AG08396 (cell line): ENCODE measurements at regions not wholly inside any gene's neighbourhood (a gene's known extent, or its start where the extent isn't known, plus 50 kb on each side); places are given as distances from the start of the nearest gene placed in this dataset.
"Not testable (repeated sequence)": the region's sequence is repeated elsewhere in the genome, so short reads cannot be mapped to it uniquely, and the experiment has no call there.

Experiments used
- DNase-seq: peaks from one replicate; pipeline ENCODE4 v3.0.0; 2012; ENCODE audit warnings: low spot score, mixed read lengths

DNA sequence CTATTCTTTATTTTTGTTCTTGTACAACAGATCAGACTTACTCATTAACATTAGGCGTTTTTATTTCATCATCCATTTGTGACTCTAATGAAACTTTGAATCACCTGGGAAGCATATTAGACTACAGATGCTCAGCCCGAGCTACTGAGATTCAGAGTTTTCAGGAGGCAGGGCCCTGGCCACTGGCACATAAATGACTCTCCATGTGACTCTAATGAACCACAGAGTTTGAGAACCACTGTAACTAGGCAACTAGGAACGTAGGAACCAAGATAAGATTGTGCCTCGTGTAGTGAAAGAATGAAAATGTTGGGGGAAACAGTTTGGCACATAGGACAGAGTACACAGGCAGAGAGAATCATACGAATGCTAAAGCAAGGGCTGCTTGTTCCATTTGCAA, 405.9 kb upstream of the BTBD3 start:
- DNase-seq: no peak

- DNase-seq: not testable (repeated sequence)
These were observed 404.4 kb upstream of the BTBD3 start for GRCh38 chr20:11513241-11513745.

GRCh38 chr20:11516448-11516847, 401.2 kb upstream of the BTBD3 start:
- DNase-seq: no peak

DNA sequence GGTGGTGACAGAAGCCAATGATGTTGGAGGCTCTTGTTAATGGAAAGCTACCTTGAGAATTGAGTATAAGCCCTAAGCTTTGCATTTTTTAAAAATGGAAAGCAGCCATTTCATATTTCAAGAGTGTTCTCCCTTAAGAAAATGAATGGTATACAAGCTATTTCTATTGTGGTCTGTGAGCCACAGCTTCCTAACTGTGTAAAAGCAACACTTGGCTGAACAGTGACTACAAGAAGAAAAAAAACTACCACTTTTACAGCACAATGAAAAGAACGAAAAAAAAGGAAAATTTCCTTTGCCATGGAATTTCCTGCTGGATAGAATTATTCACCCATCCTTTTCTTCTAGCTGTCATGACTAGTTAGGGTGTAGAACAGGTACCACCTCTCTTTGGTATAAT, 397.1 kb upstream of the BTBD3 start:
- DNase-seq: no peak

GRCh38 chr20:11521476-11522365, 396.0 kb upstream of the BTBD3 start:
- DNase-seq: no peak

GRCh38 chr20:11522366-11522741, 395.3 kb upstream of the BTBD3 start:
- DNase-seq: no peak

GRCh38 chr20:11529047-11529446, 388.6 kb upstream of the BTBD3 start:
- DNase-seq: no peak

DNA sequence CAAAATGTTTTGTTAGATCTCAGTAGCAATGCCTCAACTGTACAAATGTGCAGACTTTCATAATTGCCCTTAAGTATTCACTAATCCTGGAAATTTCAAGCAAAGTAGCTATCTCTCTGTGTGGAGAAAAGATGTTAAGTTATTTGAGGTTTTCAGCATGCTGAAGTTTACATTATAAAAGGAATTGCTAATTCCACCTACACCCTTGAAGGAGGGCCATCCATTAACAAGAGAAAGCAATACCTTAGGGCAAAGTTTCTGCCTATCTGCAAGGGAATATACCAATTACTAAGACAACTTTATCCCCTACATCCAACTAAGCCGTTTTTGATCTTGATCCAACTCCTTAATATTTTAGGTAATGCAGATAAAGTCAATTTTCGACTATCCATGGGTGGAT, 380.7 kb upstream of the BTBD3 start:
- DNase-seq: no peak

DNA sequence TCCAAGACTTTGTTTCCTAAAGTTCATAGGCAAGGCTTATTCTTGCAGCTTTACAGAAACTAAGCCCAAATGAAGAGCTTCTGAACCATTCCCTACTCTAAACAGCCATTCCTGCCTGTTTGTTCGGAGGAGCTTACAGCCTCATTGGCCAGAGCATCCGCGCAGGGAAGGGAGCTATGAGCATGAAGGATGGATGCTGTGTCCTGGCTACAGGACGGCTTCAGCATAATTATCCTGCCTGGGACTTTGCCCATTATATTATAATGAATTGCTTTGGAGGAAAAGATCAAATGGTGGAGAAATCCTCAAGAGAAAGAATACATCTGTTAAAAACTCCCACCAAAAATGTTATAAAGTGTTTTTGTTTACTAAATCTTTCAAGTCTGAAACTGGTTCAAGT, 378.2 kb upstream of the BTBD3 start:
- no peak for DNase-seq

- no peak for DNase-seq
These were observed 377.1 kb upstream of the BTBD3 start for GRCh38 chr20:11540558-11540957.

GRCh38 chr20:11542645-11543044, 375.0 kb upstream of the BTBD3 start:
- no peak for DNase-seq

DNA sequence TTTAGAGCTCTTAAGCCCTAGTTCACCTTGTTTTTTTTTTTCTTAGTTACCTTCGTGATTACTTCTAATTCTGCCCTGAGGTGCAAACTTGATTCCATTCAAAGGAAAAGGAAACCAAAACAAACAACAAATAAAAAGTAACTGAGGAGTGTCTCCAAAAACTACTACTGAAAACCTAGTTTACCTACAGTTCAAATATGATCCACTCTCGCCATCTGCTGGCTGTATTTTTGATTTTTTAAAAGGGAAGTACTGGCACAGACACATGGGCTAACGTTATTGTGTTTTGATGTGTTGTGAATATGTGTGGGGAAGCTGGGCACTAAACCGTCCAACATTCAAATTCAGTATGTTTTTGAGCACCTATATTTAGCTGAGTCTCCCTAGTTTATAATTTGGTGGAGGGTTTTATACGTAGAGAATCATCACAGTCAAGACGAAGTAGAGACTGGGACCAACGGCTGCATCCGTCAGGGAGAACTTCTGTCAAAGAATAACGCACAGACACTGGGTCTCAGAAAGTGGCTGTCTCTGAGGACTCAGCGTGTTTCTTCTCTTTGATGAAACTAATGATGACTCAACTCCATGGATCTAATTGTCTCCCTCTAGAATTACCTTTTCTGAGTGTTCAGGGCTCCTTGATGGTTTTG, 373.5 kb upstream of the BTBD3 start:
- DNase-seq: peak; percentile 46

DNA sequence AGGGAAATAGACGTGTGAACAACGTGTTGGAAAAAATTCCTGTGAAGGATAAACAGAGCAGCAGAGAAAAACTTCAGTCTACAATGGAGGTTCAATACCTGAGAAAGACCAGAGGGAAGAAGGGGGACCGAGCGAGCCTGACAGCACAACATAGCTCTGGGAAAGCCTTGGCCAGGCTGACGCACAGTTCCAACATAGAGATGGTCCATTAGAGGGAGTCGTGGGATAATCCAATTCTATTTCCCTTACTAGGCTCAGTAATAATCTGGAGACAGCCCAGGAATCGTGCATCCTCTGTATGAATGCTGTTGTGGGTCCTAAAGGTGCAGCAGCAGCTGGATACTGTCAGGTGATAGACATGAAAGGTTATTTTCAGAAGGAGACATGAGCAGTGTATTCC, 370.8 kb upstream of the BTBD3 start:
- DNase-seq: no peak

DNA sequence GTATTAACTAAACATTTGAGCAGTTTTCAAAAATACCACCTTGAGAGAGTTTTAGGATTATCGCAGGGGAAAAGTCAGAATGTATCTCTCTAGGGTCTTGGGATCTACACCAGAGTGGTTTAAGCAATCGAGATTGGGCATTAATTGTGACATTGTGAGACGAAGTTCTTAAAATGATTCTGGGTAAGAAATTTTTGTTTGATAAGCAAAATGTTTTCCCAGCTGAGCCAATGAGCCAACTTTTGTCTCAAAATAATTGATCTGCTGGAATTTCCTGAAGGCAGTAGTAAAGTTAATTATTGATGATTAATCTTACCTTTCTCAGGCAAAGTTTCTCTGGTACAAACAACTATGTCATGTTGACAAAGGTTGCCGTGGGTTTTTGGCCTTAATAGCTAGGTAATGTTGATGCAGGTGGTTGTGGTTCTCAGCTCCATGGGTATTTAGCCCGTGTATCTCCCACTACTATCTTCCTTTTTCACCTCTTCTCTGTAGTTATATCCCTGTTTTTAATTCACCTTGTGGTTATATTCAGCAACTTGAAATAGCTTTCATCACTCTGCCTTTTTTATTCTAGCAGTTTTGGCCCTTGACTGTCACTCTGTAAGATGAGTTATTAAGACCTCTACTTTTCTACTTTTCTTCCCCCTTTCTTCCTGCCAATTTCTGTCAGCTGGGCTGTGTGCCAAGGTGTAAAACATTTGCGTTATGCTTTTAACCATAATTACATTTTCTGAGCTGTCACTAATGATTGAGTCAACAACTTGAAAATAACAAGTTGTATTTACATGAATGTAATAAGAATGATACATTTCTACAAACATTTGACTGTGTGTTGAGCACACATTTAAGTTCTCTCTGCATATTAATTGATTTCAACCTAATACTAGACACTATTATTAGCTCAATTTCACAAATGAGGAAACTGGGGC, 368.3 kb upstream of the BTBD3 start:
- DNase-seq: no peak

DNA sequence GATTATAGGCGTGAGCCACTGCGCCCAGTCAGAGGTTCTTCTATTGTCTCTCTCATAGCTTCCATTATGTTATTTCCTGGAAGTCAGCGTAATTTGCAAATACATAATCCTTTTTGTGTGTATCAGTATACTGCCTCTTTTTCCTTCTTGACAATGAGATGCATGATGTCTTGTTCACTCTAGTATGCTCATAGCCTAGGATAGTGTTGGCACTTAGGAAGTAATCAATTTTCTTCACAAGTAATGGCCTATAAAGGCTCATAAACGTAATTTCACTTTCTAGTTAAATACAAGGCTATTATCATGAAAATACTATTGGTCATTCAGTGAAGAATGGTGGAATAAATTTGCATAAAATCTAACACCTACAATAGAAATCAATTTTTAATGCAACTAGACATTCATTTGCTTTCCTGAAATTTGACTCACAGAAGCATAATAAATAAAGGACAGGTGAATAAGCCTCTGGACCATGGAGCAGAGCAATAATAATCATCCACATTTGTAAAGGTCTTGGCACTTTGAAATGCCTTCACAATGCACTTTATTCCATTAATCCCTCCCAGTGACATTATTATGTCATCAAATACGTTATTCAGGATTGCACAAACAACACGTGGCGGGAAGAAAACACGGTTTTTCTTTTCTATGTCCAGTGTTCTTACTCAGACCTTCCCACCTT, 366.9 kb upstream of the BTBD3 start:
- no peak for DNase-seq

GRCh38 chr20:11551479-11551878, 366.2 kb upstream of the BTBD3 start:
- no peak for DNase-seq

DNA sequence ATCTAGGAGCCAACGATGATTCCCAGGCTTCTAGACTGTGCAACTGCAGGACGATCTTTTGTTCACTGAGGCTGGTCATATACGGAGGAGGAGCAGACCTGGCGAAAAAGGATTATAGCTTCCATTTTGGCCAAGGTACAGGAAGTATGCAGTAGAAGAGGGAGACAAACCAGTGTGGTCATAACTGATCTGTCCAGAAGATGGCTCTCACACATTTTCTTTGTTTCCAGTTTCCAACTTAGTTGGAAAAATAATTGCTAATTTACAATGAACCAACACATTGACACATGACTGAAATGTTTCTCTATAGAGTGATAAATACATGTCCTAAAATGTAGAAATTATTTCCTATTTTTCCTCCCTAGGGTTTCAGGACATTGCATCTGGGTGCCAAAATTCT, 364.1 kb upstream of the BTBD3 start:
- peak; percentile 23 for DNase-seq

- DNase-seq: no peak
These were observed 362.2 kb upstream of the BTBD3 start for GRCh38 chr20:11555510-11555909.

GRCh38 chr20:11556410-11556809, 361.3 kb upstream of the BTBD3 start:
- DNase-seq: no peak

DNA sequence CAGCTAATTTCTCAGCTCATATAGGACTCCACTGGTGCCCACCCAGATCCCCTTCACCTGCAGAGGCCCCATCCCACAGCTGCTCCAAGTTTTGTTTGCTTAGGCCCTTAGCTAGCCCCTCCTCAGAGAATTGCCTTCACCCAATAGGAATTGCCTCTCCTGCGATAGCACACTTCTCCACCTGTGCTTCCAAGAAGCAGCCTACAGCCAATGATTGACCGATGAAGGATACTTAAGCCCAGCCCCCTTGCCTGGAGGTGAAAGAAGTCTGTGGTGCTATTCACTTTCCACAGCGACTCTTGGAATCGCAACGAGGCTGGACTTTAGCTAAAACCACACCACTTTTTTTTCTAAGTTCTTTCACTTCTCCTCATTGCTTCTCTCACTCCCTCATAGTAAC, 353.2 kb upstream of the BTBD3 start:
- no peak for DNase-seq

GRCh38 chr20:11569163-11569562, 348.5 kb upstream of the BTBD3 start:
- no peak for DNase-seq

DNA sequence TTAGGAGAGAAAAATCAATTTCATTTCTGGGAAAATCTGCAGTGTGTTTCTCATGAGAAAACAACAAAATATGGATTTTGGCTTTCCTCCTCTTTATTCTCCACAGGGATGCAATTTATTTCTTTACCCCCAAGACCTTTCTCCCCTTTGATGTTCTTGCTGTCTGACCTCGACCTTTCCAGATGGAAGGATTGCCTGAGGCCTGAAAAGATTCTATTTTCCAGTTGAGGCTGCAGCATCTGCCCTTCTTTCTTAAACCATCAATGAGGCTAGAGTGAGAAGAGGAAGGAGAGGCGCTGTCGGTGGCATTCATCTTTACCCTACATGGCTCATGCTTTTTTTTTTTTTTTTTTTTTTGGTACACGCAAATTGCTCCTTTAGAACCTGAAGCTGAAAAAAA, 344.2 kb upstream of the BTBD3 start:
- DNase-seq: no peak
